GM23338 (cell line): ENCODE measurements at regions not wholly inside any gene's neighbourhood (a gene's known extent, or its start where the extent isn't known, plus 50 kb on each side); places are given as distances from the start of the nearest gene placed in this dataset.

ENCODE experiments used
- ATAC-seq: fragments of 200-7000 bp; cut with Tn5 transposase; 3 replicates; pipeline ENCODE4 v1.9.1; 2020
- DNase-seq: peaks from one replicate; pipeline ENCODE4 v3.0.0-alpha.2; 2015; ENCODE audit warnings: low spot score
- H2AFZ ChIP-seq: fragments of 200-600 bp; sonication (generic); 2 replicates; pipeline ENCODE4 v1.8.0; 2016; ENCODE audit warnings: antibody characterized with exemption, mild to moderate bottlenecking, moderate library complexity
- H3F3A ChIP-seq: fragments of 200-600 bp; sonication (generic); replicated peaks from 2 replicates; pipeline ENCODE4 v1.8.0; 2017; ENCODE audit warnings: antibody characterized with exemption, mixed run types, low read depth
- H3K27ac ChIP-seq: fragments of 200-600 bp; sonication (generic); 2 replicates; pipeline ENCODE4 v1.6.1; 2016; ENCODE audit warnings: low read depth
- H3K27me3 ChIP-seq: fragments of 200-600 bp; sonication (generic); 2 replicates; pipeline ENCODE4 v1.8.0; 2016; ENCODE audit warnings: mild to moderate bottlenecking, mixed run types, moderate library complexity; ENCODE audit not compliant: insufficient read depth
- H3K36me3 ChIP-seq: fragments of 200-600 bp; sonication (generic); 2 replicates; pipeline ENCODE4 v1.8.0; 2016; ENCODE audit warnings: mild to moderate bottlenecking; ENCODE audit not compliant: insufficient read depth
- H3K4me1 ChIP-seq: fragments of 200-600 bp; sonication (generic); 2 replicates; pipeline ENCODE4 v1.8.0; 2016; ENCODE audit warnings: mild to moderate bottlenecking, moderate library complexity; ENCODE audit not compliant: insufficient read depth
- H3K4me2 ChIP-seq: fragments of 200-600 bp; sonication (generic); 2 replicates; pipeline ENCODE4 v1.7.1; 2017; ENCODE audit warnings: mixed run types
- H3K4me3 ChIP-seq: fragments of 200-600 bp; sonication (generic); 2 replicates; pipeline ENCODE4 v1.6.1; 2016; ENCODE audit warnings: mixed run types
- H3K79me2 ChIP-seq: fragments of 200-600 bp; sonication (generic); replicated peaks from 2 replicates; pipeline ENCODE4 v1.8.0; 2017; ENCODE audit warnings: mild to moderate bottlenecking; ENCODE audit not compliant: insufficient read depth
- H3K9me2 ChIP-seq: fragments of 200-600 bp; sonication (generic); 2 replicates; pipeline ENCODE4 v1.8.0; 2017; ENCODE audit not compliant: insufficient read depth
- H4K20me1 ChIP-seq: fragments of 200-600 bp; sonication (generic); replicated peaks from 2 replicates; pipeline ENCODE4 v1.8.0; 2017; ENCODE audit warnings: mild to moderate bottlenecking; ENCODE audit not compliant: insufficient read depth
- H3K27ac Mint-ChIP-seq: 2 replicates; pipeline ENCODE4 v1.8.0; 2020; ENCODE audit warnings: inconsistent platforms, mild to moderate bottlenecking, moderate library complexity, mixed read lengths
- H3K27me3 Mint-ChIP-seq: 3 replicates; pipeline ENCODE4 v1.8.0; 2022; ENCODE audit warnings: low read depth, mild to moderate bottlenecking, moderate library complexity, mixed read lengths, inconsistent platforms; ENCODE audit not compliant: insufficient read depth, poor library complexity
- H3K36me3 Mint-ChIP-seq: 3 replicates; pipeline ENCODE4 v1.8.0; 2021; ENCODE audit warnings: low read depth, mild to moderate bottlenecking, inconsistent platforms, moderate library complexity, mixed read lengths
- H3K4me1 Mint-ChIP-seq: 3 replicates; pipeline ENCODE4 v1.8.0; 2020; ENCODE audit warnings: mild to moderate bottlenecking, inconsistent platforms, mixed read lengths
- H3K4me3 Mint-ChIP-seq: 3 replicates; pipeline ENCODE4 v1.8.0; 2021; ENCODE audit warnings: moderate library complexity, mild to moderate bottlenecking, inconsistent platforms, mixed read lengths
- H3K9me3 Mint-ChIP-seq: 3 replicates; pipeline ENCODE4 v1.8.0; 2020; ENCODE audit warnings: moderate library complexity, mild to moderate bottlenecking, inconsistent platforms, mixed read lengths
- CREB1 ChIP-seq: fragments of 250-450 bp; sonication (Bioruptor Pico); IDR thresholded peaks from 2 replicates; pipeline ENCODE4 v1.5.0; 2020; ENCODE audit warnings: low read depth, mild to moderate bottlenecking, moderate library complexity
- EZH2phosphoT487 ChIP-seq: fragments of 200-600 bp; sonication (generic); IDR thresholded peaks from one replicate; pipeline ENCODE4 v1.8.1; 2018; ENCODE audit warnings: antibody characterized with exemption; ENCODE audit not compliant: unreplicated experiment
- NANOG ChIP-seq: IDR thresholded peaks from 2 replicates; pipeline ENCODE4 v1.6.1; 2016; ENCODE audit warnings: antibody characterized with exemption, borderline replicate concordance
- POLR2AphosphoS5 ChIP-seq: IDR thresholded peaks from 2 replicates; pipeline ENCODE4 v1.6.1; 2016; ENCODE audit warnings: antibody characterized with exemption, low read depth
- ZNF331 ChIP-seq: fragments of 250-450 bp; sonication (Bioruptor Pico); IDR thresholded peaks from 2 replicates; pipeline ENCODE4 v1.5.0; 2020; ENCODE audit warnings: low read depth, mild to moderate bottlenecking, moderate library complexity
- ZNF462 ChIP-seq: fragments of 250-450 bp; sonication (Bioruptor Pico); IDR thresholded peaks from 2 replicates; pipeline ENCODE4 v1.5.0; 2020; ENCODE audit warnings: mild to moderate bottlenecking, moderate library complexity
- TF ChIP-seq, protein P1 (sequence below): IDR thresholded peaks from one replicate; pipeline ENCODE4 v1.6.1; 2018; ENCODE audit warnings: antibody characterized with exemption; ENCODE audit not compliant: unreplicated experiment

GRCh38 chr15:99496302-99496629 is 69.5 kb upstream of the MEF2A start:
- Histone ChIP-seq H3K4me2 (no peak overlapping the region), H2AFZ (peak overlapping the region; percentile 63; the same call in 1 of the 2 replicates), H3K4me1 (no peaks in the 10 kb centered on the region), H3K79me2 (no peaks in the 10 kb centered on the region), H3K36me3 (no peaks in the 10 kb centered on the region), H3F3A (no peaks in the 10 kb centered on the region), H4K20me1 (no peaks in the 10 kb centered on the region), H3K9me2 (0 out of 2 replicates have a peak, but pooled peaks cover 4% of the 10 kb centered on the region), H3K27me3 (no peaks in the 10 kb centered on the region), H3K27ac (no peak overlapping the region), H3K4me3 (no peak overlapping the region)
- Mint-ChIP-seq H3K9me3 (peaks cover 13% of the 10 kb centered on the region), H3K4me1 (no peaks in the 10 kb centered on the region; the same call in 2 of the 3 replicates), H3K27me3 (peaks cover 7% of the 10 kb centered on the region), H3K27ac (no peak overlapping the region), H3K36me3 (peaks cover 3% of the 10 kb centered on the region; the same call in 1 of the 3 replicates), H3K4me3 (no peak overlapping the region)
- DNase-seq: no peak
- no peak for ATAC-seq
- no peak for TF ChIP-seq CREB1 (CRISPR knock-in tag)
- TF ChIP-seq, protein P1, sequence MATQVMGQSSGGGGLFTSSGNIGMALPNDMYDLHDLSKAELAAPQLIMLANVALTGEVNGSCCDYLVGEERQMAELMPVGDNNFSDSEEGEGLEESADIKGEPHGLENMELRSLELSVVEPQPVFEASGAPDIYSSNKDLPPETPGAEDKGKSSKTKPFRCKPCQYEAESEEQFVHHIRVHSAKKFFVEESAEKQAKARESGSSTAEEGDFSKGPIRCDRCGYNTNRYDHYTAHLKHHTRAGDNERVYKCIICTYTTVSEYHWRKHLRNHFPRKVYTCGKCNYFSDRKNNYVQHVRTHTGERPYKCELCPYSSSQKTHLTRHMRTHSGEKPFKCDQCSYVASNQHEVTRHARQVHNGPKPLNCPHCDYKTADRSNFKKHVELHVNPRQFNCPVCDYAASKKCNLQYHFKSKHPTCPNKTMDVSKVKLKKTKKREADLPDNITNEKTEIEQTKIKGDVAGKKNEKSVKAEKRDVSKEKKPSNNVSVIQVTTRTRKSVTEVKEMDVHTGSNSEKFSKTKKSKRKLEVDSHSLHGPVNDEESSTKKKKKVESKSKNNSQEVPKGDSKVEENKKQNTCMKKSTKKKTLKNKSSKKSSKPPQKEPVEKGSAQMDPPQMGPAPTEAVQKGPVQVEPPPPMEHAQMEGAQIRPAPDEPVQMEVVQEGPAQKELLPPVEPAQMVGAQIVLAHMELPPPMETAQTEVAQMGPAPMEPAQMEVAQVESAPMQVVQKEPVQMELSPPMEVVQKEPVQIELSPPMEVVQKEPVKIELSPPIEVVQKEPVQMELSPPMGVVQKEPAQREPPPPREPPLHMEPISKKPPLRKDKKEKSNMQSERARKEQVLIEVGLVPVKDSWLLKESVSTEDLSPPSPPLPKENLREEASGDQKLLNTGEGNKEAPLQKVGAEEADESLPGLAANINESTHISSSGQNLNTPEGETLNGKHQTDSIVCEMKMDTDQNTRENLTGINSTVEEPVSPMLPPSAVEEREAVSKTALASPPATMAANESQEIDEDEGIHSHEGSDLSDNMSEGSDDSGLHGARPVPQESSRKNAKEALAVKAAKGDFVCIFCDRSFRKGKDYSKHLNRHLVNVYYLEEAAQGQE: no peak

- no peaks in the 10 kb centered on the region for H3F3A ChIP-seq
- H3K4me3 ChIP-seq: no peak overlapping the region
- TF ChIP-seq CREB1 (CRISPR knock-in tag) (no peak), ZNF462 (CRISPR knock-in tag) (no peak), NANOG (no peak), EZH2phosphoT487 (no peak), ZNF331 (CRISPR knock-in tag) (no peak), POLR2AphosphoS5 (no peak)
- TF ChIP-seq, protein P1: no peak
Measured at GRCh38 chr15:99502182-99502581, 63.6 kb upstream of the MEF2A start.

More at GRCh38 chr15:99502182-99502581, 63.6 kb upstream of the MEF2A start:
- H3K36me3 ChIP-seq: no peaks in the 10 kb centered on the region
- peaks cover 9% of the 10 kb centered on the region; the same call in 1 of the 2 replicates for H3K9me2 ChIP-seq
- H3K4me3 Mint-ChIP-seq: no peak overlapping the region
- peaks cover 7% of the 10 kb centered on the region for H3K27me3 Mint-ChIP-seq
- H3K9me3 Mint-ChIP-seq: peaks cover 5% of the 10 kb centered on the region; the same call in 1 of the 3 replicates
- no peak overlapping the region for H2AFZ ChIP-seq
- no peak overlapping the region for H3K27ac Mint-ChIP-seq
- no peaks in the 10 kb centered on the region for H3K4me1 ChIP-seq
- no peaks in the 10 kb centered on the region for H3K36me3 Mint-ChIP-seq
- DNase-seq (no peak), ATAC-seq (no peak)
- H3K4me1 Mint-ChIP-seq: peaks cover 3% of the 10 kb centered on the region; the same call in 1 of the 3 replicates
- no peaks in the 10 kb centered on the region for H4K20me1 ChIP-seq
- H3K79me2 ChIP-seq: no peaks in the 10 kb centered on the region
- H3K27me3 ChIP-seq: no peaks in the 10 kb centered on the region
- H3K27ac ChIP-seq: no peak overlapping the region
- no peak overlapping the region for H3K4me2 ChIP-seq
